PC-9 (cell line): ENCODE measurements at regions not wholly inside any gene's neighbourhood (a gene's known extent, or its start where the extent isn't known, plus 50 kb on each side); places are given as distances from the start of the nearest gene placed in this dataset.

ENCODE experiments used
- CTCF ChIP-seq: fragments of 200-600 bp; sonication (generic); conservative IDR thresholded peaks from 2 replicates; pipeline ENCODE4 v1.6.1; 2017; ENCODE audit warnings: mixed run types, antibody characterized with exemption, mild to moderate bottlenecking, moderate library complexity
- EZH2 ChIP-seq: fragments of 200-600 bp; sonication (generic); IDR thresholded peaks from 2 replicates; pipeline ENCODE4 v1.8.0; 2017; ENCODE audit warnings: antibody characterized with exemption, low read depth

- TF ChIP-seq CTCF (no peak), EZH2 (no peak)
These were observed 1049.8 kb upstream of the GRIA3 start for GRCh38 chrX:122134291-122134690.
